Activated CD4-positive, alpha-beta T cell treated with anti-CD3 and anti-CD28 coated beads, Interleukin-10, Interleukin-2, amounts not matched to agents 100 ng/mL and 50 ng/mL, durations not matched to agents 16 hours and 8 hours (primary cell): ENCODE measurements at regions not wholly inside any gene's neighbourhood (a gene's known extent, or its start where the extent isn't known, plus 50 kb on each side); places are given as distances from the start of the nearest gene placed in this dataset.
A peak's percentile ranks its signal among the peaks of the same experiment; 100 is the strongest.
"Not testable (repeated sequence)": the region's sequence is repeated elsewhere in the genome, so short reads cannot be mapped to it uniquely, and the experiment has no call there.

Experiments used
- DNase-seq: peaks from one replicate; pipeline ENCODE4 v3.0.0-alpha.2; 2020

GRCh38 chr4:107562316-107562715 lies 157.7 kb downstream of the PAPSS1 start:
- no peak for DNase-seq

GRCh38 chr4:107561481-107561880 lies 158.6 kb downstream of the PAPSS1 start:
- DNase-seq, result no peak

- no peak for DNase-seq
Observed at GRCh38 chr4:107559653-107560052, 160.4 kb downstream of the PAPSS1 start.

GRCh38 chr4:107552306-107552705 lies 167.7 kb downstream of the PAPSS1 start:
- no peak for DNase-seq

GRCh38 chr4:107548211-107548905 lies 171.7 kb downstream of the PAPSS1 start:
- no peak for DNase-seq

- no peak for DNase-seq
Observed at GRCh38 chr4:107546638-107547037, 173.4 kb downstream of the PAPSS1 start.

- DNase-seq, result no peak
Observed at GRCh38 chr4:107541511-107541910, 178.5 kb downstream of the PAPSS1 start.

GRCh38 chr4:107531927-107532326 lies 188.1 kb downstream of the PAPSS1 start:
- no peak for DNase-seq

- no peak for DNase-seq
Observed at GRCh38 chr4:107520368-107520767, 199.7 kb downstream of the PAPSS1 start.

GRCh38 chr4:107519053-107519452 lies 201.0 kb downstream of the PAPSS1 start:
- peak; percentile 3 for DNase-seq

GRCh38 chr4:107518076-107518475 lies 202.0 kb downstream of the PAPSS1 start:
- DNase-seq, result no peak

GRCh38 chr4:107512549-107512948 lies 207.5 kb downstream of the PAPSS1 start:
- DNase-seq, result no peak

GRCh38 chr4:107509615-107510014 lies 210.4 kb downstream of the PAPSS1 start:
- DNase-seq, result no peak

- no peak for DNase-seq
Observed at GRCh38 chr4:107500551-107500950, 219.5 kb downstream of the PAPSS1 start.

- peak; percentile 22 for DNase-seq
Observed at GRCh38 chr4:107497054-107497453, 223.0 kb downstream of the PAPSS1 start.

- DNase-seq, result no peak
Observed at GRCh38 chr4:107492566-107492965, 227.5 kb downstream of the PAPSS1 start.

- no peak for DNase-seq
Observed at GRCh38 chr4:107490116-107490515, 229.9 kb downstream of the PAPSS1 start.

GRCh38 chr4:107483621-107484020 lies 236.4 kb downstream of the PAPSS1 start:
- DNase-seq, result not testable (repeated sequence)

GRCh38 chr4:107482546-107482945 lies 237.5 kb downstream of the PAPSS1 start:
- no peak for DNase-seq

- no peak for DNase-seq
Observed at GRCh38 chr4:107478327-107478980, 241.6 kb downstream of the PAPSS1 start.

- no peak for DNase-seq
Observed at GRCh38 chr4:107473126-107473525, 246.9 kb downstream of the PAPSS1 start.

GRCh38 chr4:107472265-107472948 lies 247.6 kb downstream of the PAPSS1 start:
- DNase-seq, result no peak

- DNase-seq, result no peak
Observed at GRCh38 chr4:107470173-107470572, 249.9 kb downstream of the PAPSS1 start.

GRCh38 chr4:107468812-107469211 lies 251.2 kb downstream of the PAPSS1 start:
- no peak for DNase-seq
